Transverse colon (tissue), 3 donors: ENCODE measurements at regions not wholly inside any gene's neighbourhood (a gene's known extent, or its start where the extent isn't known, plus 50 kb on each side); places are given as distances from the start of the nearest gene placed in this dataset.

Experiments
- EP300 ChIP-seq: sonication (generic); formaldehyde crosslinking; IDR thresholded peaks from one replicate; pipeline ENCODE4 v1.6.1; 2017; ENCODE audit warnings: antibody characterized with exemption, low read depth
- POLR2A ChIP-seq: fragments of 450-650 bp; IDR thresholded peaks from one replicate; pipeline ENCODE4 v1.6.1; 2016; ENCODE audit warnings: antibody characterized with exemption, mild to moderate bottlenecking, moderate library complexity
- TF ChIP-seq, protein P1 (sequence below), 5 experiments: fragments of 200-600 bp in 3 of 5; fragments of 450-650 bp in 2 of 5; sonication (generic) in 3 of 5; IDR thresholded peaks; 1 replicate in 2 of 5; 2 replicates in 3 of 5; pipeline ENCODE4 v1.5.1; 2016 to 2017; ENCODE audit warnings: antibody characterized with exemption in 5 of 5, inconsistent platforms in 3 of 5, mild to moderate bottlenecking in 2 of 5, moderate library complexity in 1 of 5

GRCh38 chr5:73395256-73395655, 53.3 kb downstream of the FOXD1 start:
- TF ChIP-seq, protein P1, sequence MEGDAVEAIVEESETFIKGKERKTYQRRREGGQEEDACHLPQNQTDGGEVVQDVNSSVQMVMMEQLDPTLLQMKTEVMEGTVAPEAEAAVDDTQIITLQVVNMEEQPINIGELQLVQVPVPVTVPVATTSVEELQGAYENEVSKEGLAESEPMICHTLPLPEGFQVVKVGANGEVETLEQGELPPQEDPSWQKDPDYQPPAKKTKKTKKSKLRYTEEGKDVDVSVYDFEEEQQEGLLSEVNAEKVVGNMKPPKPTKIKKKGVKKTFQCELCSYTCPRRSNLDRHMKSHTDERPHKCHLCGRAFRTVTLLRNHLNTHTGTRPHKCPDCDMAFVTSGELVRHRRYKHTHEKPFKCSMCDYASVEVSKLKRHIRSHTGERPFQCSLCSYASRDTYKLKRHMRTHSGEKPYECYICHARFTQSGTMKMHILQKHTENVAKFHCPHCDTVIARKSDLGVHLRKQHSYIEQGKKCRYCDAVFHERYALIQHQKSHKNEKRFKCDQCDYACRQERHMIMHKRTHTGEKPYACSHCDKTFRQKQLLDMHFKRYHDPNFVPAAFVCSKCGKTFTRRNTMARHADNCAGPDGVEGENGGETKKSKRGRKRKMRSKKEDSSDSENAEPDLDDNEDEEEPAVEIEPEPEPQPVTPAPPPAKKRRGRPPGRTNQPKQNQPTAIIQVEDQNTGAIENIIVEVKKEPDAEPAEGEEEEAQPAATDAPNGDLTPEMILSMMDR (IDR thresholded peaks at IDR 0.05): no peak
- TF ChIP-seq POLR2A: no peak
- no peak for TF ChIP-seq EP300
